Stimulated activated naive CD8-positive, alpha-beta T cell treated with anti-CD3 and anti-CD28 coated beads, Interleukin-15, Interleukin-2, amounts not matched to agents 100 U/mL and 50 U/mL, for 24 hours (primary cell): ENCODE measurements at regions not wholly inside any gene's neighbourhood (a gene's known extent, or its start where the extent isn't known, plus 50 kb on each side); places are given as distances from the start of the nearest gene placed in this dataset.
A peak's percentile ranks its signal among the peaks of the same experiment; 100 is the strongest.
"Not testable (repeated sequence)": the region's sequence is repeated elsewhere in the genome, so short reads cannot be mapped to it uniquely, and the experiment has no call there.

Experiments
- ATAC-seq: fragments of 150-1000 bp; cut with Tn5 transposase; one replicate; pipeline ENCODE4 v1.10.0; 2021
- DNase-seq: peaks from one replicate; pipeline ENCODE4 v3.0.0; 2021

GRCh38 chr1:190667914-190668313, 190.2 kb upstream of the BRINP3 start:
- ATAC-seq: no peak
- DNase-seq: no peak

DNA sequence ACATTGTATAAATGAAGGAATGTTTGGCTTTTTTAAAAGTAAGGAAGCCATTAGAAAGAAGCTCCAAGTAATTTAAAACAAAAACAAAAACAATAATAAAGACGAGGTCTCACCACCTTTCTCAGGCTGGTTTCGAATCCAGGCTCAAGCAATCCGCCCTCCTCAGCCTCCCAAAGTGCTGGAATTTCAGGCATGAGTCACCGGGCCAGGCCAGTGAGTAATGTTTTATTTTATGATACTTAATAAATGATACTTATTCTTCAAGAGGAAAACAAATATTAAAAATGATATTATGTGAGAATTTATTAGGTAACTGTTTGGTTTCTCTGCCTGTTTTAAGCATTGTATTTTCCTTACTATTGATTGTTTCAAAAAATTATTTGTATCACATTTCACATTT, 201.4 kb upstream of the BRINP3 start:
- no peak for ATAC-seq

DNA sequence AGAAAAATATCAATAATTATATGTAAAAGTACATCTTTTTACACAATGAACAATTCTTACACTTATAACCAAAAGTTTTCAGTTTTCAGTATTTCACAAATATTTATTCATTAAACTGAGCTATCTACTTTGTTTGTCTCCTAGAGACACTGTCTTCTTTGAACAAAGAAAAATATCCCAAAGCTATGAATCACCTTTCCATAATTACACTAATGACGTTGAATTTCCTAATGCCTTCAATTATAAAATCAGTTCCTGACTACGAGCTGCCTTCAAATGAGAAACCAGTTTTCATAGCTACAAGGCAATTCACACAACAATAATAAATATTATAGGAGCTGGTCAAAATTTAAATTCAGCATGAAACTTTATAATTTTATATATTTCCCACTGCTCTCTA, 201.8 kb upstream of the BRINP3 start:
- ATAC-seq: no peak
- no peak for DNase-seq

More for the DNA sequence above, 201.4 kb upstream of the BRINP3 start:
- DNase-seq: no peak

DNA sequence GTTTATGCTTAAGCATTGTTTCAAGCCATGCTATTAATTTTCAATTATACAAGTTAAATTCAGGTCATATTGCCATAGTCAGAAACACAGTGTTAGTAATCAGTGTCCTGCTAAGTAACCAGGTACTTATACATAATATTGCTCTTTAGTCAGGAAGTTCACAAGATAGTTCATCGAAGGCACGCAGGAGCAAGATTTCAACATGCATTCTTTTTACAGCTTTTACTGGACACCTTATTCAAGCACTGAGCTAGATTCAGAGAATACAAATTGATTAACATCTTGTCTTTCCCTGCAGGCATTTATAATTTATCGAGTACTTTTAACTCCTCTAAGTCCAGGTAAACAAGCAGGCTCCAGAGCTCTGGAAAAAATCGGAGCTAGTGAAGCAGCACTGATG, 202.3 kb upstream of the BRINP3 start:
- DNase-seq: no peak

GRCh38 chr1:190685676-190686075, 208.0 kb upstream of the BRINP3 start:
- DNase-seq: no peak
- no peak for ATAC-seq

More for the DNA sequence above, 202.3 kb upstream of the BRINP3 start:
- no peak for ATAC-seq

GRCh38 chr1:190688096-190688495, 210.4 kb upstream of the BRINP3 start:
- ATAC-seq (no peak), DNase-seq (no peak)

DNA sequence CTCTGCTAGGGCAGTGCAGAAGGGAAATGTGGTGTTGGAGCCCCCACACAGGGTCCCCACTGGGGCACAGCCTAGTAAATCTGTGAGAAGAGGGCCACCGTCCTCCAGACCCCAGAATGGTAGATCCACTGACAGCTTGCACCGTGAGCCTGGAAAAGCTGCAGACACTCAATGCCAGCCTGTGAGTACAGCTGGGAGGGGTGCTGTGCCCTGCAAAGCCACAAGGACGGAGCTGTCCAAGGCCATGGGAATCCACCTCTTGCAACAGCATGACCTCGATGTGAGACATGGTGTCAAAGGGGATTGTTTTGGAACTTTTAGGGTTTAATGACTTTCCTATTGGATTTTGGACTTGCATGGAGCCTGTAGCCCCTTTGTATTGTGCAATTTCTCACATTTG, 220.8 kb upstream of the BRINP3 start:
- DNase-seq, ATAC-seq: not testable (repeated sequence)

DNA sequence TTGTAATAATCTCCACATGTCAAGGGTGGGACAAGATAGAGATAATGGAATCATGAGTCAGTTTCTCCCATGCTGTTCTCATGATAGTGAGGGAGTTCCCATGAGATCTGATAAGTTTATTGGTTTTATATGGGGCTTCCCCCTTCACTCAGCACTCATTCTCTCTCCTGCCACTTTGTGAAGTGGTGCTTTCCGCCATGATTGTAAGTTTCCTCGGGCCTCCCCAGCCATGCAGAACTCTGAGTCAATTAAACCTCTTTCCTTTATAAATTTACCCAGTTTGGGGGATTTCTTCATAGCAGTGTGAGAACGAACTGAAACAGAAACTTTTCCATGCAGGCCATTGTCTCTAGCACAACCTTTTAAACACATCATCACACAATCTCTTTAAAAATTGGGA, 221.5 kb upstream of the BRINP3 start:
- ATAC-seq (peak; percentile 32), DNase-seq (no peak)

DNA sequence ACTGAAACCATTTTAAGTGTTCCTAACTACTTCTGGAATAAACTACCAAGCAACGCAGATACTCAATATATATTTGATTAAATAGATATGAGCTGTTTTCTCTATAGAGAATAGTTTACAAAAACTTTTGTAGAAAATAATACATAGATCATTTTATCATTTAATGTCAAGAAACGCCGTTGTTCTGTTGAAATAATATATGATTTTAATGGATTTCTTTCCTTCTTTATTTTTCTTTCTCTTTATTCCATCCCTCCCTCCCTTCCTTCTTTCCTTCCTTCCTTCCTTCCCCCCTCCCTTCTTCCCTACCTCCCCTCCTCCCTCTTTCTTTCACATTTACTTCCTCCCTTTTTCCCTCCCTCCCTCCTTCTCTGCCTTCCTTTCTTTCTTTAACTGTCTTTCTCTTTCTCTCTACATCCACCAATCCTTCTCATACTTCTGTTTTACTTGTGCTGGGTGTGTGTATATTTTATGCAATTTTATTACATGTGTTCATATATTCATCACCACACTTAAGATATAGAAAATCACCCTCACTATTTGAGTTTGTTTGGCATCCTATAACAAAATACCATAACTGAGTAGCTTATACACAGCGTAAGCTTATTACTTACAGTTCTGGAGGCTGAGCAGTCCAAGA, 230.9 kb upstream of the BRINP3 start:
- DNase-seq: no peak
- ATAC-seq: no peak

GRCh38 chr1:190711069-190711468, 233.4 kb upstream of the BRINP3 start:
- ATAC-seq (no peak), DNase-seq (no peak)

DNA sequence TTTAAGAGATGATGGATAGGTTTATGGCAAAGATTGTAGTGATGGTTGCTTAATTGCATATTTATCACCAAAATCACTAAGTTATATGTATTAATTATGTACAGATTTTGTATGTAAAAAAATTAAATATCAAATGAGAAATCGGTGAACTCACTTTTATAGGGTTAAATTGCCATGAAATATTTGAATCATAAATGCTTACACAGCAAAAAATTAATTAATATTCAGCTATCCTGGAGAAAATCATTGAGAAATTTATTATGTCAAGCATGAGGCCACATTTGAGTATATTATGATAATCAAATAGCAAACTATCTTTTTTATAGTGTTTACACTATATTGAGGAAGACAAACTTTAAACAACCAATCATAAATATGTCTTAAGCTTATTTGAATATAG, 239.4 kb upstream of the BRINP3 start:
- DNase-seq (no peak), ATAC-seq (no peak)

GRCh38 chr1:190736971-190737590, 259.4 kb upstream of the BRINP3 start:
- ATAC-seq (no peak), DNase-seq (no peak)

- DNase-seq: no peak
- ATAC-seq: no peak
Observed at GRCh38 chr1:190738317-190738716, 260.7 kb upstream of the BRINP3 start.

DNA sequence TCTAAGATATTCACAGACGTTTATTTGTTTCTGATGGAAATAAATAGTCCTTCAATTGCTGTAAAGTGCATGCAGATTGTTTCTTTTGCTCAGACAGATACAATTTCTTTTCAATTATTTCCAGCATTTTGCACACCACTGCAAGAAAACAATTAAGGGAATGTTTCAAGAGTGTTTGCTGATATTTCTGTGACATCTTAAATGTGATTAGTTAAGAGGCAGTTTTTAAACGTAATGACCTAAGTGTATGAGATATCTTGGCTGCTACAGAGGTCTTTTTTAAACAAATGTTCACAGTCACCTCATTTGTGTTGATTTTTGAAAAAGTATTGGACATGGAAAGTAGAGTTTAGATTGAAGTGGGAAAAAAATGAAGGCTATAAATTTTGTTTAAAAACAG, 262.3 kb upstream of the BRINP3 start:
- DNase-seq: no peak
- no peak for ATAC-seq

- no peak for DNase-seq
Observed at GRCh38 chr1:190747704-190748103, 270.0 kb upstream of the BRINP3 start.

DNA sequence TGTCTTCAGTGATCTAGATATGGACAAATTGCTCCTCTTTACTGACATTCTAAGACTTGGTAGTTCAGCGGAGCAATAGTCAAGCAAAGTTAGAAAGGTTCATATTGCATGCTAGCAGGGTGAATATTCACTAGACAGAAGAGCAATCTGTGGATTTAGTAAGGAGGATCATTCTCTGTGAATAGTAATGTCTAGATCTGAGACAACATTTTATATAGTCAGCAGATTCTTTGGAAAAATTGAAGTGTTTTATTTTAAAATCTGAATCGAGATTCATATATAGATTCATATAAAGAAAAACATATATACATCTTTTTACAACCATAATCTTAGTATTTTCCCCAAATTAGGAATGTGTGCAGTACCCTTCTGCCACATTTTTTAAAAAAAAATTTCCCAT, 274.5 kb upstream of the BRINP3 start:
- DNase-seq (no peak), ATAC-seq (no peak)

More at GRCh38 chr1:190747704-190748103, 270.0 kb upstream of the BRINP3 start:
- ATAC-seq: no peak

- no peak for ATAC-seq
- DNase-seq: no peak
Observed at GRCh38 chr1:190754666-190755065, 277.0 kb upstream of the BRINP3 start.

GRCh38 chr1:190759807-190760206, 282.1 kb upstream of the BRINP3 start:
- DNase-seq (no peak), ATAC-seq (no peak)

- DNase-seq (no peak), ATAC-seq (no peak)
Observed at GRCh38 chr1:190762325-190762724, 284.7 kb upstream of the BRINP3 start.

- no peak for ATAC-seq
Observed at GRCh38 chr1:190792873-190793272, 315.2 kb upstream of the BRINP3 start.

DNA sequence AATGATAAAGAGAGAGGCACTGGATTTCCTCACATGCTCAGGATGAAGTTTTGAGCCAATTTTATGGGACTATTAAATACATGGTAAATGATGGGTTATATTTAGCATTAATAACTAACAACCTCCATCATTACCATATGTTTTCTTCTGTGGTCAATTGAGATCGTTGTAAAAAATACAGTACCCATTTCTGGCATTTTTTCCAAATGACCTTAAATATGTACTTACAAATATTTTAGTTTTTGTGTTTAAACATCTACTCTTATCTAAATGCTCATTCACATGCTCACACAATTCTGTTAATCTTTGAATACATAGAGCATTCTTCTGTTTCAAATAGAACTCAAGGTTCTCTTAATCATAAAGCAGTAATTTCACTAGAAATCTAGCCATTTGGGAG, 330.0 kb upstream of the BRINP3 start:
- ATAC-seq: no peak
- no peak for DNase-seq

More at GRCh38 chr1:190792873-190793272, 315.2 kb upstream of the BRINP3 start:
- no peak for DNase-seq

DNA sequence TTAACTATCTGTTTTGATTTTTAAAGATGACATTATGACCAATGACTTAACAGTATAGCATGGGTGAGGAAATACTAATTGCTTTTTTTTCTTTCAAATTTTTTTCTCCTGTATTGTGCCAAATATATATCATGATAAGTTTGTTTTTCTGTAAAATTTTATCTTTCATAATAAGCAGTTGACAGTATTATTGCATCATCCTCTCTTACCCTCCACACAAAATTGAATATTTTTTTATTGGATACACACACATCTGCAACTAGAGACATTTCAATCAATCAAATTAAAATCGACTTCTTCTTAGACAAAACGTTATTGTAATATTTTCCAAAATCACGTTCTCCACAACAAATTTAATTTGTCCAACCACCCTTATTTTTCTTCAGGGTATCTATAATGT, 330.4 kb upstream of the BRINP3 start:
- DNase-seq (no peak), ATAC-seq (no peak)

- ATAC-seq: no peak
- no peak for DNase-seq
Observed at GRCh38 chr1:190809312-190809711, 331.6 kb upstream of the BRINP3 start.

DNA sequence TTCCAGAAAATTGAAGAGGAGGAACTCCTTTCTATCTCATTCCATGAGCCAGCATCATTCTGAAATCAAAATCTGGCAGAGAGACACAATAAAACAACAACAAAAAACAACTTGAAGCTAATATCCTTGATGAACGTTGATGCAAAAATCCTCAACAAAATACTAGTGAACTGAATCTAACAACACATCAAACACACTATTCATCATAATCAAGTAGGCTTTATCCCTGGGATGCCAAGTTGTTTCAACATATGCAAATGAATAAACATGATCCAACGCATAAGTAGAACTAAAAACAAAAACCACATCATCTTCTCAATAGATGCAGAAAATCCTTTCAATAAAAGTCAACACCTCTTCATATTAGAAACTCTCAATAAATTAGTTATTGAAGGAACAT, 335.3 kb upstream of the BRINP3 start:
- ATAC-seq: no peak

More for the DNA sequence above, 335.3 kb upstream of the BRINP3 start:
- no peak for DNase-seq
